Chondrocyte (in vitro differentiated cells): ENCODE measurements at regions not wholly inside any gene's neighbourhood (a gene's known extent, or its start where the extent isn't known, plus 50 kb on each side); places are given as distances from the start of the nearest gene placed in this dataset.

ENCODE experiments used
- DNase-seq: peaks from one replicate; pipeline ENCODE4 v3.0.0; 2021; ENCODE audit warnings: mixed read lengths, low spot score
- H3K27ac Mint-ChIP-seq: one replicate; pipeline ENCODE4 v1.8.0; 2021; ENCODE audit warnings: mild to moderate bottlenecking, moderate library complexity, mixed read lengths; ENCODE audit not compliant: unreplicated experiment
- H3K27me3 Mint-ChIP-seq: 2 replicates; pipeline ENCODE4 v1.8.0; 2021; ENCODE audit warnings: low read depth, mixed read lengths
- H3K36me3 Mint-ChIP-seq: 2 replicates; pipeline ENCODE4 v1.8.0; 2021; ENCODE audit warnings: low read depth, mixed read lengths
- H3K4me1 Mint-ChIP-seq: 2 replicates; pipeline ENCODE4 v1.8.0; 2021; ENCODE audit warnings: low read depth, mild to moderate bottlenecking, mixed read lengths
- H3K4me3 Mint-ChIP-seq: one replicate; pipeline ENCODE4 v1.8.0; 2021; ENCODE audit warnings: mild to moderate bottlenecking, moderate library complexity, mixed read lengths; ENCODE audit not compliant: unreplicated experiment
- H3K9me3 Mint-ChIP-seq: 2 replicates; pipeline ENCODE4 v1.8.0; 2021; ENCODE audit warnings: low read depth, mixed read lengths
- CTCF ChIP-seq: fragments of 200-600 bp; sonication (generic); IDR thresholded peaks from 2 replicates; pipeline ENCODE4 v1.5.0; 2021; ENCODE audit warnings: antibody characterized with exemption, mild to moderate bottlenecking, moderate library complexity

- no peak for TF ChIP-seq CTCF
- no peak for DNase-seq
- no peaks in the 10 kb centered on the region for H3K27me3 Mint-ChIP-seq
- no peak overlapping the region for H3K4me3 Mint-ChIP-seq
- peaks cover 3% of the 10 kb centered on the region for H3K36me3 Mint-ChIP-seq
- no peaks in the 10 kb centered on the region for H3K9me3 Mint-ChIP-seq
- peaks cover 15% of the 10 kb centered on the region for H3K4me1 Mint-ChIP-seq
- H3K27ac Mint-ChIP-seq = no peak overlapping the region
These were observed 77.5 kb upstream of the CLCN4 start for GRCh38 chrX:10079231-10079630.

DNA sequence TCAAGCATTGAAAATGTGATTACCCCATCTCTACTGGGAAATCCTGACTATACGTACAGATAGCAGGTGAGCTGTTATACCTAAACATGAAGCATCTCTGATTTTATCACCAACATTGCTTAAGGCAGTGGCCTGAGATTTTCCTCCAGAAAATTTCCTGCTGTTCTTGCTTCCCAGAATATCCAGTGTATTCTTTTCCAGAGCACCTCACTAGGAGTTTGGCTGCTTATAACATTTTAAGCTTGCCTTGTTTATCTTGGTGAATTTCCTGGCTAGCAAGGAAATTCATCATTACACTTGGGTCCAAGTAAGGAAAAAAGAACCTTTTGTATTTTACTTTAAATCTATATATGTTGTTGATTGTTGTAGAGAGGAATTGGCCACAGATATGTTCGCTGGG is 73.0 kb upstream of the CLCN4 start:
- Mint-ChIP-seq H3K4me1 (peaks cover 15% of the 10 kb centered on the region), H3K4me3 (no peak overlapping the region), H3K36me3 (peaks cover 7% of the 10 kb centered on the region), H3K27ac (no peak overlapping the region), H3K27me3 (no peaks in the 10 kb centered on the region), H3K9me3 (no peaks in the 10 kb centered on the region)
- no peak for DNase-seq
- no peak for TF ChIP-seq CTCF

DNA sequence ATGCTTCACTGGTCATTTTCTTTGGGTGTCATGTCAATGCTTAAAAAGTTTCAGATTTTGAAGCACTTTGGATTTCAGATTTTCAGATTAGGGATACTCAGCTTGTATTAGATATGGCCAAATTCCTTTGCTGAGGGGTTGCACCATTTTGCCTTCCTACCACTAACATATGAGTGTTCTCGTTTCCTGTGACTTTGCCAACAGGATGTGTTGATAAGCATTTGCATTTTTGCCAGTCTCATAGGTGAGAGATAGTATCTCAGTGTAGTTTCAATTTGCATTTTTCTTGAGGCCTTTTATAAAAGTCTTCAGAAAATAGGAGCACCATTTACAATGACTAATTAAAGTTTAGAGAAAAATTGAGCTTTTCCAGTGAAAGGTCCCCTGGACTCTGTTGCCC is 71.6 kb upstream of the CLCN4 start:
- no peak for DNase-seq
- Mint-ChIP-seq H3K4me1 (peaks cover 15% of the 10 kb centered on the region), H3K27me3 (no peaks in the 10 kb centered on the region), H3K27ac (no peak overlapping the region), H3K36me3 (peaks cover 7% of the 10 kb centered on the region), H3K9me3 (no peaks in the 10 kb centered on the region), H3K4me3 (no peak overlapping the region)
- TF ChIP-seq CTCF = no peak

- no peaks in the 10 kb centered on the region for H3K9me3 Mint-ChIP-seq
- peaks cover 8% of the 10 kb centered on the region for H3K36me3 Mint-ChIP-seq
These were observed 70.1 kb upstream of the CLCN4 start for GRCh38 chrX:10086676-10087075.

DNA sequence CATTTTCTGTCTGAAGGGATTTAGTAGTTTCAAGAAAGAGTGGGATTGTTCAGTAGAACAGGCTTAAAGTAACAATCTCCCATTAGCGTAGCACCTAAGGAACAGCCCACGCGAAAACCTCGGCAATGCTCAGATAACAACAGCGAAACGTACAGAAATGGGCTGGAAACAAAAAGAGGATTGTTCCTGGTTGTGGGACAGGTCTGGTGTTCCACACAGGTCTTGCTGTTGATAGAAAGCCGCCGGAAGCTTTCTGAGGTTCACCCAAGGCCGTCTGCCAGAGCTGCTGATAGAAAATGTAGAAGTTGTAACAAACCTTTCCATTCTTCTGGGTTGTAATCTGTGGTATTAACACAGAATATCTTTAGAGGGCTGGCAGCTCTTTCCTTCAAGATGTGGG is 69.4 kb upstream of the CLCN4 start:
- no peak overlapping the region for H3K4me3 Mint-ChIP-seq
- H3K36me3 Mint-ChIP-seq = peaks cover 8% of the 10 kb centered on the region
- H3K27me3 Mint-ChIP-seq = no peaks in the 10 kb centered on the region
- no peak for TF ChIP-seq CTCF
- peaks cover 15% of the 10 kb centered on the region for H3K4me1 Mint-ChIP-seq
- no peak for DNase-seq
- H3K27ac Mint-ChIP-seq = no peak overlapping the region
- no peaks in the 10 kb centered on the region for H3K9me3 Mint-ChIP-seq

More at GRCh38 chrX:10086676-10087075, 70.1 kb upstream of the CLCN4 start:
- H3K27me3 Mint-ChIP-seq = no peaks in the 10 kb centered on the region
- no peak for DNase-seq
- no peak for TF ChIP-seq CTCF
- no peak overlapping the region for H3K4me3 Mint-ChIP-seq
- peaks cover 15% of the 10 kb centered on the region for H3K4me1 Mint-ChIP-seq
- no peak overlapping the region for H3K27ac Mint-ChIP-seq
